Neutrophil (primary cell): ENCODE measurements at regions not wholly inside any gene's neighbourhood (a gene's known extent, or its start where the extent isn't known, plus 50 kb on each side); places are given as distances from the start of the nearest gene placed in this dataset.

Experiments
- H3K27ac ChIP-seq: fragments of 200-600 bp; sonication (generic); 2 replicates; pipeline ENCODE4 v1.5.1; 2016; ENCODE audit warnings: mild to moderate bottlenecking, moderate library complexity
- H3K27me3 ChIP-seq: fragments of 200-600 bp; sonication (generic); 2 replicates; pipeline ENCODE4 v1.6.0; 2016; ENCODE audit warnings: mild to moderate bottlenecking
- H3K36me3 ChIP-seq: fragments of 200-600 bp; sonication (generic); 2 replicates; pipeline ENCODE4 v1.5.1; 2017
- H3K4me1 ChIP-seq, 2 experiments: fragments of 200-600 bp in 1 of 2; sonication (generic) in 1 of 2; 1 replicate in 1 of 2; 2 replicates in 1 of 2; pipeline versions ENCODE4 v1.5.1 to v1.6.1; 2013 to 2016; ENCODE audit warnings: low read depth in 1 of 2, low read length in 1 of 2, mild to moderate bottlenecking in 1 of 2, moderate library complexity in 1 of 2; ENCODE audit not compliant: control insufficient read depth in 1 of 2, insufficient read depth in 1 of 2
- H3K4me3 ChIP-seq, 2 experiments: fragments of 200-600 bp in 1 of 2; sonication (generic) in 1 of 2; 1 replicate in 1 of 2; 2 replicates in 1 of 2; pipeline ENCODE4 v1.5.1; 2013 to 2016; ENCODE audit warnings: low read depth in 1 of 2, low read length in 1 of 2, mild to moderate bottlenecking in 1 of 2, moderate library complexity in 1 of 2
- H3K9me3 ChIP-seq: fragments of 200-600 bp; sonication (generic); 2 replicates; pipeline ENCODE4 v1.5.1; 2016
- TF ChIP-seq, protein P1 (sequence below): fragments of 200-600 bp; sonication (generic); IDR thresholded peaks from 2 replicates; pipeline ENCODE4 v1.5.1; 2016; ENCODE audit warnings: antibody characterized with exemption

DNA sequence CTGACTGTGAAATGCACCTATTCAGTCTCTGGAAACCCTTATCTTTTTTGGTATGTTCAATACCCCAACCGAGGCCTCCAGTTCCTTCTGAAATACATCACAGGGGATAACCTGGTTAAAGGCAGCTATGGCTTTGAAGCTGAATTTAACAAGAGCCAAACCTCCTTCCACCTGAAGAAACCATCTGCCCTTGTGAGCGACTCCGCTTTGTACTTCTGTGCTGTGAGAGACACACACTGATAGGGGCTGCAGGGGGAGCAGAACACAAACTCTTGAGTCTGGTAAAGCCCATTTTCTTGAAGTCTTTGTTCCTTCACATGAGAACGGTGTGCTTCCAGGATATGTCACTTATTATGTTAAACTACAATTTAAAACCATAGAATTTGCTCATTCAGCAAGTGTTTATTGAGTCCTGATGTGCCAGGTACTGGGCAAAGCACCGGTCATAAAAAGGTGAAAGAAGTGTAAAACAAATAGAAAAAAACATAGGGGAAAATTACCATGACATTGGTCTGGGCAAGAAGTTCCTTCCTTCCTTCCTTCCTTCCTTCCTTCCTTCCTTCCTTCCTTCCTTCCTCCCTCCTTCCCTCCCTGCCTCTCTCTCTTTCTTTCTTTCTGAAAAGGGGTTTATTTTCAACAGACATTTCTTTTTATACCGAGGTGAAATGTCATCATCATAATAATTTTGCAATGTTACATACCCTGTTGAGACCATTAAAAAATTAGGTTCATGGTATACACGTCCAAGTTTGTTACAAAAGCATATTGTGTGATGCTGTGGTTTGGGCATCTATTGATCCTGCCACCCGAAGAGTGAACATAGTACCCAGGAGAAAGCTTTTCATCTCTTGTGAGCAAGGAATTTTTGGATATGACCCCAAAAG lies 50.7 kb upstream of the OR4E1 start:
- H3K27ac ChIP-seq = no peak overlapping the region
- no peak overlapping the region for H3K4me3 ChIP-seq
- no peaks in the 10 kb centered on the region for H3K4me1 ChIP-seq
- TF ChIP-seq, protein P1, sequence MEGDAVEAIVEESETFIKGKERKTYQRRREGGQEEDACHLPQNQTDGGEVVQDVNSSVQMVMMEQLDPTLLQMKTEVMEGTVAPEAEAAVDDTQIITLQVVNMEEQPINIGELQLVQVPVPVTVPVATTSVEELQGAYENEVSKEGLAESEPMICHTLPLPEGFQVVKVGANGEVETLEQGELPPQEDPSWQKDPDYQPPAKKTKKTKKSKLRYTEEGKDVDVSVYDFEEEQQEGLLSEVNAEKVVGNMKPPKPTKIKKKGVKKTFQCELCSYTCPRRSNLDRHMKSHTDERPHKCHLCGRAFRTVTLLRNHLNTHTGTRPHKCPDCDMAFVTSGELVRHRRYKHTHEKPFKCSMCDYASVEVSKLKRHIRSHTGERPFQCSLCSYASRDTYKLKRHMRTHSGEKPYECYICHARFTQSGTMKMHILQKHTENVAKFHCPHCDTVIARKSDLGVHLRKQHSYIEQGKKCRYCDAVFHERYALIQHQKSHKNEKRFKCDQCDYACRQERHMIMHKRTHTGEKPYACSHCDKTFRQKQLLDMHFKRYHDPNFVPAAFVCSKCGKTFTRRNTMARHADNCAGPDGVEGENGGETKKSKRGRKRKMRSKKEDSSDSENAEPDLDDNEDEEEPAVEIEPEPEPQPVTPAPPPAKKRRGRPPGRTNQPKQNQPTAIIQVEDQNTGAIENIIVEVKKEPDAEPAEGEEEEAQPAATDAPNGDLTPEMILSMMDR = no peak
- peaks cover 55% of the 10 kb centered on the region for H3K27me3 ChIP-seq
- H3K36me3 ChIP-seq = no peaks in the 10 kb centered on the region
- no peaks in the 10 kb centered on the region for H3K9me3 ChIP-seq

DNA sequence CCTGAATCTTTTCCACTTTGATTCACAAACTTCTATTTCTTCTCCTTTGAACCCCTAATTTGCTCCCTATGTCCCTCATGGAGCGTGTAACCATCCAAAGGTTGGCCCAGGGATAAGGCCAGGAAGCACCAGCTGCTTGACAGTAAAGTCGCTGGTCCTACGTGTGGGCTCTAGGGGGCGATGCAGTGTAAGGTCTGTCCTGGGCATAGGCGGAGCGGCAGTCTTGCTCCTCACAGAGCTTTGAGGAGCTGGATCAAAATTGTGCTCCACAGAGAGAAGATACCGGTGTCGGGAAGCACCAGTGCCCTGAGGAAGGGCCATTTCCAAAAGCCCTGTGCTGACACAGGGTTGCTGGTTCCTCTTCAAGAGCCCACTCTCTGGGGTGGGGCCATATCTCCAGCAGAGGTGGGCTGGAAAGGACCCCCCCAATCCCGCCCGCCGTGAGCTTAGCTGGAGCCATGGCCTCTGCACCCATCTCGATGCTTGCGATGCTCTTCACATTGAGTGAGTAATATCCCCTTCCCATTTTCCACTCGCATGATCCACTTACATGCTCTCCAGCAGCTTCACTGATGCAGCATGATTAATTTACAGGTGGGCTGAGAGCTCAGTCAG lies 49.9 kb upstream of the OR4E1 start:
- Histone ChIP-seq H3K4me1 (no peaks in the 10 kb centered on the region), H3K27ac (no peak overlapping the region), H3K36me3 (no peaks in the 10 kb centered on the region), H3K4me3 (no peak overlapping the region), H3K9me3 (no peaks in the 10 kb centered on the region), H3K27me3 (peaks cover 54% of the 10 kb centered on the region)
- TF ChIP-seq, protein P1 = no peak
